LNCaP clone FGC (cell line): ENCODE measurements at regions not wholly inside any gene's neighbourhood (a gene's known extent, or its start where the extent isn't known, plus 50 kb on each side); places are given as distances from the start of the nearest gene placed in this dataset.

Experiments
- DNase-seq: peaks from one replicate; pipeline ENCODE4 v3.0.0-alpha.2; 2011; ENCODE audit warnings: low read depth
- H3K4me3 ChIP-seq: 2 replicates; pipeline ENCODE4 v1.5.1; 2011; ENCODE audit warnings: mild to moderate bottlenecking, low read depth, low read length, control low read depth
- CTCF ChIP-seq: IDR thresholded peaks from 2 replicates; pipeline ENCODE4 v1.5.1; 2012; ENCODE audit warnings: mild to moderate bottlenecking; ENCODE audit not compliant: control insufficient read depth, insufficient read depth; ENCODE audit errors: extremely low read depth

GRCh38 chr1:245031041-245031440 lies 123.7 kb upstream of the KIF26B start:
- DNase-seq = no peak
- no peak overlapping the region for H3K4me3 ChIP-seq
- TF ChIP-seq CTCF = no peak

GRCh38 chr1:245026247-245026646 lies 128.5 kb upstream of the KIF26B start:
- no peak for TF ChIP-seq CTCF
- DNase-seq = no peak
- H3K4me3 ChIP-seq = no peak overlapping the region

- no peak overlapping the region for H3K4me3 ChIP-seq
- TF ChIP-seq CTCF = no peak
- DNase-seq = no peak
These were observed 129.3 kb upstream of the KIF26B start for GRCh38 chr1:245025525-245025924.

- DNase-seq = no peak
- no peak for TF ChIP-seq CTCF
- H3K4me3 ChIP-seq = no peak overlapping the region
These were observed 131.6 kb upstream of the KIF26B start for GRCh38 chr1:245023222-245023621.

GRCh38 chr1:245019910-245020486 lies 134.8 kb upstream of the KIF26B start:
- DNase-seq = no peak
- no peak for TF ChIP-seq CTCF
- no peak overlapping the region for H3K4me3 ChIP-seq

GRCh38 chr1:245016700-245017099 lies 138.1 kb upstream of the KIF26B start:
- TF ChIP-seq CTCF = no peak
- no peak overlapping the region for H3K4me3 ChIP-seq

GRCh38 chr1:245015031-245015430 lies 139.8 kb upstream of the KIF26B start:
- no peak for DNase-seq
- no peak for TF ChIP-seq CTCF
- no peak overlapping the region for H3K4me3 ChIP-seq

More at GRCh38 chr1:245016700-245017099, 138.1 kb upstream of the KIF26B start:
- peak; percentile 81 for DNase-seq
